SU-DHL-6 (cell line): ENCODE measurements at regions not wholly inside any gene's neighbourhood (a gene's known extent, or its start where the extent isn't known, plus 50 kb on each side); places are given as distances from the start of the nearest gene placed in this dataset.

Experiments
- CTCF ChIP-seq: fragments of 200-600 bp; sonication (generic); IDR thresholded peaks from one replicate; pipeline ENCODE4 v1.5.1; 2017; ENCODE audit warnings: antibody characterized with exemption, mild to moderate bottlenecking, low read length, moderate library complexity; ENCODE audit not compliant: insufficient read depth, poor library complexity, severe bottlenecking
- EZH2phosphoT487 ChIP-seq: fragments of 200-600 bp; sonication (generic), shearing (Covaris generic); conservative IDR thresholded peaks from 2 replicates; pipeline ENCODE4 v1.6.1; 2018; ENCODE audit warnings: mild to moderate bottlenecking, antibody characterized with exemption, low read length, moderate library complexity, mixed read lengths

GRCh38 chr12:17016116-17016864 lies 410.3 kb upstream of the LMO3 start:
- no peak for TF ChIP-seq CTCF
- TF ChIP-seq EZH2phosphoT487, result no peak
